ENCODE measurements at regions not wholly inside any gene's neighbourhood (a gene's known extent, or its start where the extent isn't known, plus 50 kb on each side); places are given as distances from the start of the nearest gene placed in this dataset.

GRCh38 chr7:35537067-35538023, 157.6 kb downstream of the HERPUD2 start (continued):
- TF ChIP-seq REST (IDR thresholded peaks at IDR 0.05; ENCODE audit: borderline replicate concordance) (peak; percentile 74), REST (CRISPR knock-in tag; IDR thresholded peaks at IDR 0.05; ENCODE audit: low read depth) (no peak), AFF4 (CRISPR knock-in tag; IDR thresholded peaks at IDR 0.05) (no peak), POLR3A (IDR thresholded peaks at IDR 0.05; ENCODE audit: borderline replicate concordance, extremely low read depth, insufficient read depth, insufficient read length) (no peak), SAFB2 (IDR thresholded peaks at IDR 0.05; ENCODE audit: borderline replicate concordance, low read depth, low read length, severe bottlenecking) (no peak), RBM25 (IDR thresholded peaks at IDR 0.05; ENCODE audit: low read depth, low read length, severe bottlenecking) (no peak), ZEB2 (IDR thresholded peaks at IDR 0.05) (no peak)
- TF ChIP-seq, protein P1, sequence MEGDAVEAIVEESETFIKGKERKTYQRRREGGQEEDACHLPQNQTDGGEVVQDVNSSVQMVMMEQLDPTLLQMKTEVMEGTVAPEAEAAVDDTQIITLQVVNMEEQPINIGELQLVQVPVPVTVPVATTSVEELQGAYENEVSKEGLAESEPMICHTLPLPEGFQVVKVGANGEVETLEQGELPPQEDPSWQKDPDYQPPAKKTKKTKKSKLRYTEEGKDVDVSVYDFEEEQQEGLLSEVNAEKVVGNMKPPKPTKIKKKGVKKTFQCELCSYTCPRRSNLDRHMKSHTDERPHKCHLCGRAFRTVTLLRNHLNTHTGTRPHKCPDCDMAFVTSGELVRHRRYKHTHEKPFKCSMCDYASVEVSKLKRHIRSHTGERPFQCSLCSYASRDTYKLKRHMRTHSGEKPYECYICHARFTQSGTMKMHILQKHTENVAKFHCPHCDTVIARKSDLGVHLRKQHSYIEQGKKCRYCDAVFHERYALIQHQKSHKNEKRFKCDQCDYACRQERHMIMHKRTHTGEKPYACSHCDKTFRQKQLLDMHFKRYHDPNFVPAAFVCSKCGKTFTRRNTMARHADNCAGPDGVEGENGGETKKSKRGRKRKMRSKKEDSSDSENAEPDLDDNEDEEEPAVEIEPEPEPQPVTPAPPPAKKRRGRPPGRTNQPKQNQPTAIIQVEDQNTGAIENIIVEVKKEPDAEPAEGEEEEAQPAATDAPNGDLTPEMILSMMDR (IDR thresholded peaks at IDR 0.05 in 2 of 3, conservative IDR thresholded peaks at IDR 0.05 in 1 of 3; ENCODE audit: insufficient read depth in 2 of 3, low read depth in 1 of 3, low read length in 3 of 3): peak; percentile 90 to 93 (median 91)
- TF ChIP-seq, protein P2, sequence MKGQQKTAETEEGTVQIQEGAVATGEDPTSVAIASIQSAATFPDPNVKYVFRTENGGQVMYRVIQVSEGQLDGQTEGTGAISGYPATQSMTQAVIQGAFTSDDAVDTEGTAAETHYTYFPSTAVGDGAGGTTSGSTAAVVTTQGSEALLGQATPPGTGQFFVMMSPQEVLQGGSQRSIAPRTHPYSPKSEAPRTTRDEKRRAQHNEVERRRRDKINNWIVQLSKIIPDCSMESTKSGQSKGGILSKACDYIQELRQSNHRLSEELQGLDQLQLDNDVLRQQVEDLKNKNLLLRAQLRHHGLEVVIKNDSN (CRISPR knock-in tag; IDR thresholded peaks at IDR 0.05): peak; percentile 52
